Type B pancreatic cell (in vitro differentiated cells): ENCODE measurements at regions not wholly inside any gene's neighbourhood (a gene's known extent, or its start where the extent isn't known, plus 50 kb on each side); places are given as distances from the start of the nearest gene placed in this dataset.

Experiments
- DNase-seq: peaks from one replicate; pipeline ENCODE4 v3.0.0; 2021; ENCODE audit warnings: mixed read lengths; ENCODE audit not compliant: unreplicated experiment; ENCODE audit errors: extremely low spot score
- H3K27ac Mint-ChIP-seq: 2 replicates; pipeline ENCODE4 v1.8.0; 2021; ENCODE audit warnings: mild to moderate bottlenecking, mixed read lengths
- H3K27me3 Mint-ChIP-seq: 2 replicates; pipeline ENCODE4 v1.8.0; 2021; ENCODE audit warnings: mixed read lengths
- H3K36me3 Mint-ChIP-seq: 2 replicates; pipeline ENCODE4 v1.8.0; 2021; ENCODE audit warnings: mixed read lengths
- H3K4me1 Mint-ChIP-seq: one replicate; pipeline ENCODE4 v1.8.0; 2021; ENCODE audit warnings: mixed read lengths; ENCODE audit not compliant: unreplicated experiment
- H3K4me3 Mint-ChIP-seq: 2 replicates; pipeline ENCODE4 v1.8.0; 2021; ENCODE audit warnings: mild to moderate bottlenecking, mixed read lengths
- H3K9me3 Mint-ChIP-seq: 2 replicates; pipeline ENCODE4 v1.8.0; 2021; ENCODE audit warnings: mixed read lengths
- CTCF ChIP-seq: fragments of 200-600 bp; sonication (generic); conservative IDR thresholded peaks from 2 replicates; pipeline ENCODE4 v1.5.0; 2021; ENCODE audit warnings: antibody characterized with exemption, mild to moderate bottlenecking

GRCh38 chr6:141335477-141336273 lies 797.0 kb upstream of the GJE1 start:
- H3K27ac Mint-ChIP-seq = no peak overlapping the region
- no peak for TF ChIP-seq CTCF
- H3K4me1 Mint-ChIP-seq = peaks cover 4% of the 10 kb centered on the region
- H3K36me3 Mint-ChIP-seq = no peaks in the 10 kb centered on the region
- no peak overlapping the region for H3K4me3 Mint-ChIP-seq
- H3K9me3 Mint-ChIP-seq = peaks cover 3% of the 10 kb centered on the region
- no peaks in the 10 kb centered on the region for H3K27me3 Mint-ChIP-seq
- DNase-seq = no peak

- Mint-ChIP-seq H3K4me1 (no peaks in the 10 kb centered on the region), H3K36me3 (no peaks in the 10 kb centered on the region), H3K9me3 (no peaks in the 10 kb centered on the region), H3K27me3 (no peaks in the 10 kb centered on the region), H3K27ac (no peak overlapping the region), H3K4me3 (no peak overlapping the region)
- no peak for TF ChIP-seq CTCF
- no peak for DNase-seq
Observed at GRCh38 chr6:141326925-141327324, 805.8 kb upstream of the GJE1 start.

- no peak overlapping the region for H3K4me3 Mint-ChIP-seq
- H3K27me3 Mint-ChIP-seq = no peaks in the 10 kb centered on the region
- H3K36me3 Mint-ChIP-seq = no peaks in the 10 kb centered on the region
Observed at GRCh38 chr6:141326426-141326825, 806.3 kb upstream of the GJE1 start.

GRCh38 chr6:141321493-141322347 lies 811.0 kb upstream of the GJE1 start:
- no peak overlapping the region for H3K27ac Mint-ChIP-seq
- H3K27me3 Mint-ChIP-seq = no peaks in the 10 kb centered on the region
- H3K4me1 Mint-ChIP-seq = no peaks in the 10 kb centered on the region
- no peak for TF ChIP-seq CTCF
- H3K9me3 Mint-ChIP-seq = no peaks in the 10 kb centered on the region
- H3K36me3 Mint-ChIP-seq = no peaks in the 10 kb centered on the region
- no peak overlapping the region for H3K4me3 Mint-ChIP-seq
- no peak for DNase-seq

More at GRCh38 chr6:141326426-141326825, 806.3 kb upstream of the GJE1 start:
- H3K9me3 Mint-ChIP-seq = no peaks in the 10 kb centered on the region
- DNase-seq = no peak
- no peak for TF ChIP-seq CTCF
- no peaks in the 10 kb centered on the region for H3K4me1 Mint-ChIP-seq
- H3K27ac Mint-ChIP-seq = no peak overlapping the region

- Mint-ChIP-seq H3K36me3 (no peaks in the 10 kb centered on the region), H3K27me3 (no peaks in the 10 kb centered on the region), H3K9me3 (no peaks in the 10 kb centered on the region), H3K4me1 (no peaks in the 10 kb centered on the region), H3K27ac (no peak overlapping the region), H3K4me3 (no peak overlapping the region)
- no peak for DNase-seq
- no peak for TF ChIP-seq CTCF
Observed at GRCh38 chr6:141316236-141316635, 816.5 kb upstream of the GJE1 start.
